ENCODE measurements at regions not wholly inside any gene's neighbourhood (a gene's known extent, or its start where the extent isn't known, plus 50 kb on each side); places are given as distances from the start of the nearest gene placed in this dataset.

DNA sequence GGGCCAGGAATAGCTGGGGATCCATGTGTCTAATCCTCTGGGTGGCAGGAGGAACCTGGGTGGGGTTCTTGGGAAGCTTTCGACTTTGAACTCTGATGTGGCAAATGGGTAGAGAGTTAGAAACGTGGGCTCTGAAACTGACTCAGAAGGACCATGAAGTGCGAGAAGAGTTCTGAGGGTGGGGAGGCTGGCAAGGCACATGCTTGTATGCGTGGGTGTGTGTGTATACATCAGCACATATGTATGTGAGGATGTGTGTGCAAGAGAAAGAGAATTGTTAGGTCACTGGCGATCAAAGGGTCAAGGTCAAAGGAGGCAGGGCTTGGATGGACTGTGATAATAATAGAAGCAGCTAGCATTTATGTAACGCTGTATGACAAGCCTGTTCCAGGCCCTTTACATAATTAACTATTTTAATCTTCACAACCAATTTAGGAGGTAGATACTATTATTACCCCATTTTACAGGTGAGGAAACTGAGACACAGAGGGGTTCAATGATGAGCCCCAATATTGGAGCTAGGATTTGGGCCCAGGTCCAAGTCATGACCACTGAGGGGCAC, 84.5 kb upstream of the POU3F1 start:
- TF ChIP-seq, protein P1, sequence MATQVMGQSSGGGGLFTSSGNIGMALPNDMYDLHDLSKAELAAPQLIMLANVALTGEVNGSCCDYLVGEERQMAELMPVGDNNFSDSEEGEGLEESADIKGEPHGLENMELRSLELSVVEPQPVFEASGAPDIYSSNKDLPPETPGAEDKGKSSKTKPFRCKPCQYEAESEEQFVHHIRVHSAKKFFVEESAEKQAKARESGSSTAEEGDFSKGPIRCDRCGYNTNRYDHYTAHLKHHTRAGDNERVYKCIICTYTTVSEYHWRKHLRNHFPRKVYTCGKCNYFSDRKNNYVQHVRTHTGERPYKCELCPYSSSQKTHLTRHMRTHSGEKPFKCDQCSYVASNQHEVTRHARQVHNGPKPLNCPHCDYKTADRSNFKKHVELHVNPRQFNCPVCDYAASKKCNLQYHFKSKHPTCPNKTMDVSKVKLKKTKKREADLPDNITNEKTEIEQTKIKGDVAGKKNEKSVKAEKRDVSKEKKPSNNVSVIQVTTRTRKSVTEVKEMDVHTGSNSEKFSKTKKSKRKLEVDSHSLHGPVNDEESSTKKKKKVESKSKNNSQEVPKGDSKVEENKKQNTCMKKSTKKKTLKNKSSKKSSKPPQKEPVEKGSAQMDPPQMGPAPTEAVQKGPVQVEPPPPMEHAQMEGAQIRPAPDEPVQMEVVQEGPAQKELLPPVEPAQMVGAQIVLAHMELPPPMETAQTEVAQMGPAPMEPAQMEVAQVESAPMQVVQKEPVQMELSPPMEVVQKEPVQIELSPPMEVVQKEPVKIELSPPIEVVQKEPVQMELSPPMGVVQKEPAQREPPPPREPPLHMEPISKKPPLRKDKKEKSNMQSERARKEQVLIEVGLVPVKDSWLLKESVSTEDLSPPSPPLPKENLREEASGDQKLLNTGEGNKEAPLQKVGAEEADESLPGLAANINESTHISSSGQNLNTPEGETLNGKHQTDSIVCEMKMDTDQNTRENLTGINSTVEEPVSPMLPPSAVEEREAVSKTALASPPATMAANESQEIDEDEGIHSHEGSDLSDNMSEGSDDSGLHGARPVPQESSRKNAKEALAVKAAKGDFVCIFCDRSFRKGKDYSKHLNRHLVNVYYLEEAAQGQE (IDR thresholded peaks at IDR 0.05) = no peak
- TF ChIP-seq, protein P2, sequence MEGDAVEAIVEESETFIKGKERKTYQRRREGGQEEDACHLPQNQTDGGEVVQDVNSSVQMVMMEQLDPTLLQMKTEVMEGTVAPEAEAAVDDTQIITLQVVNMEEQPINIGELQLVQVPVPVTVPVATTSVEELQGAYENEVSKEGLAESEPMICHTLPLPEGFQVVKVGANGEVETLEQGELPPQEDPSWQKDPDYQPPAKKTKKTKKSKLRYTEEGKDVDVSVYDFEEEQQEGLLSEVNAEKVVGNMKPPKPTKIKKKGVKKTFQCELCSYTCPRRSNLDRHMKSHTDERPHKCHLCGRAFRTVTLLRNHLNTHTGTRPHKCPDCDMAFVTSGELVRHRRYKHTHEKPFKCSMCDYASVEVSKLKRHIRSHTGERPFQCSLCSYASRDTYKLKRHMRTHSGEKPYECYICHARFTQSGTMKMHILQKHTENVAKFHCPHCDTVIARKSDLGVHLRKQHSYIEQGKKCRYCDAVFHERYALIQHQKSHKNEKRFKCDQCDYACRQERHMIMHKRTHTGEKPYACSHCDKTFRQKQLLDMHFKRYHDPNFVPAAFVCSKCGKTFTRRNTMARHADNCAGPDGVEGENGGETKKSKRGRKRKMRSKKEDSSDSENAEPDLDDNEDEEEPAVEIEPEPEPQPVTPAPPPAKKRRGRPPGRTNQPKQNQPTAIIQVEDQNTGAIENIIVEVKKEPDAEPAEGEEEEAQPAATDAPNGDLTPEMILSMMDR (IDR thresholded peaks at IDR 0.05; ENCODE audit: low read depth, low read length, missing input control) = no peak
- no peak for TF ChIP-seq HNF4A (conservative IDR thresholded peaks at IDR 0.05)
- TF ChIP-seq RXRA (IDR thresholded peaks at IDR 0.05) = no peak
- TF ChIP-seq RAD21 (IDR thresholded peaks at IDR 0.05) = no peak
- no peak for TF ChIP-seq YY1 (IDR thresholded peaks at IDR 0.05)
- TF ChIP-seq EGR1 (IDR thresholded peaks at IDR 0.05; ENCODE audit: low read depth in 2 of 2) = no peak

Measured in liver (tissue), 3 donors.